ENCODE measurements at regions not wholly inside any gene's neighbourhood (a gene's known extent, or its start where the extent isn't known, plus 50 kb on each side); places are given as distances from the start of the nearest gene placed in this dataset.

GRCh38 chr6:27604986-27605385 lies 132.1 kb upstream of the ZNF184 start:
- no peak for TF ChIP-seq POLR2A (IDR thresholded peaks at IDR 0.05)
- TF ChIP-seq CTCF (IDR thresholded peaks at IDR 0.05), result no peak

All from uterus (tissue), 2 donors.